Loucy (cell line): ENCODE measurements at regions not wholly inside any gene's neighbourhood (a gene's known extent, or its start where the extent isn't known, plus 50 kb on each side); places are given as distances from the start of the nearest gene placed in this dataset.

ENCODE experiments used
- CTCF ChIP-seq: fragments of 200-600 bp; sonication (generic); conservative IDR thresholded peaks from 2 replicates; pipeline ENCODE4 v1.5.1; 2014; ENCODE audit warnings: mild to moderate bottlenecking, antibody characterized with exemption, low read length
- EZH2phosphoT487 ChIP-seq: fragments of 200-600 bp; IDR thresholded peaks from 2 replicates; pipeline ENCODE4 v1.6.1; 2018; ENCODE audit warnings: antibody characterized with exemption, mild to moderate bottlenecking, moderate library complexity, borderline replicate concordance

- TF ChIP-seq CTCF: no peak
- no peak for TF ChIP-seq EZH2phosphoT487
Measured at GRCh38 chr5:87936667-87937066, 332.0 kb downstream of the TMEM161B start.
